ENCODE measurements at regions not wholly inside any gene's neighbourhood (a gene's known extent, or its start where the extent isn't known, plus 50 kb on each side); places are given as distances from the start of the nearest gene placed in this dataset.

DNA sequence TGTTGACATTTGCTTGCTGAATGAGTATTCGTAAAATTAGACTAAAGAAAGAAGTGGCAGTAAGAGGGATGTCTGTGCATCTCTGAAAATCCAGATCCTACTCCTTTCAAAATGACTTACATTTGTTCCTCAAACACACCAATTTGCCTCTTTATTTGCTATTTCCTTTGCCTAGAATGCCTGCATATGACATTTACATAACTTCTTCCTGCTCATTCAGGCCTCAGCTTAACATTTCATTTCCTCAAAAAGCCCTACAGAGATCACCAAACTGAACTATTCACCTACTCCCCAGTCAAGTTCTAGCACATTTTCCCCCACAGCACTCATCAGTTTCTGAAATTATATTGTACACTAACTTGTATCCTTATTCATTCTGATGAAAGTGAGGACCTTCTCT, 907.2 kb downstream of the LRFN5 start:
- no peak overlapping the region for H3K4me3 ChIP-seq (replicated peaks in 1 of 4; ENCODE audit: control extremely low read depth in 1 of 4, insufficient read depth in 1 of 4, low read depth in 3 of 4, low read length in 4 of 4)
- no peak overlapping the region for H3K27ac ChIP-seq (ENCODE audit: insufficient read depth, low read length)

DNA sequence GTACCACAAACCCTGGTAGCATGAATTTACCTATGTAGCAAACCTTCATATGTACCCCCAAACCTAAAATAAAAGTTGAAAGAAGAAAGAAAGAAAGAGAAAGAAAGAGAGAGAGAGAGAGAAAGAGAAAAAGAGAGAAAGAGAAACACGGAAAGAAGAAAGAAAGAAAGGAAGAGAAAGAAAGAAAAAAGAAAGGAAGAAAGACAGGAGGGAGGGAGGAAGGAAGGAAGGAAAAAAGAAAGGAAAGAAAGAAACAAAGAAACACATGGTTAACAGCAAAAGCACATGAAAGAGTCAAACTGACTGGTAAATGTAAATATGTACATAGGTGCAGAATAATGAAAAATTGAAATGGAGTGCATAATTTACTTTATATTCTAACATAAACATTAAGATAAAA, 903.4 kb downstream of the LRFN5 start:
- H3K4me2 ChIP-seq (ENCODE audit: extremely low read depth, insufficient read depth, low read length) = no peak overlapping the region
- no peaks in the 10 kb centered on the region for H3K4me1 ChIP-seq (ENCODE audit: control insufficient read depth, extremely low read depth, insufficient read depth, low read length)
- H4K20me1 ChIP-seq (ENCODE audit: control insufficient read depth, extremely low read depth, insufficient read depth, low read length) = no peaks in the 10 kb centered on the region
- H2AFZ ChIP-seq (ENCODE audit: low read length) = no peak overlapping the region
- no peak for DNase-seq (ENCODE audit: low read depth in 2 of 2)
- no peaks in the 10 kb centered on the region for H3K9me3 ChIP-seq (ENCODE audit: control insufficient read depth, insufficient read depth, low read depth, low read length)
- H3K9ac ChIP-seq (ENCODE audit: insufficient read depth, low read length) = no peak overlapping the region
- H3K27ac ChIP-seq (ENCODE audit: insufficient read depth, low read length) = no peak overlapping the region
- no peaks in the 10 kb centered on the region for H3K79me2 ChIP-seq (ENCODE audit: control insufficient read depth, insufficient read depth, low read length)
- no peak for TF ChIP-seq EZH2 (IDR thresholded peaks at IDR 0.05; ENCODE audit: low read length, missing control alignments)
- TF ChIP-seq, protein P1, sequence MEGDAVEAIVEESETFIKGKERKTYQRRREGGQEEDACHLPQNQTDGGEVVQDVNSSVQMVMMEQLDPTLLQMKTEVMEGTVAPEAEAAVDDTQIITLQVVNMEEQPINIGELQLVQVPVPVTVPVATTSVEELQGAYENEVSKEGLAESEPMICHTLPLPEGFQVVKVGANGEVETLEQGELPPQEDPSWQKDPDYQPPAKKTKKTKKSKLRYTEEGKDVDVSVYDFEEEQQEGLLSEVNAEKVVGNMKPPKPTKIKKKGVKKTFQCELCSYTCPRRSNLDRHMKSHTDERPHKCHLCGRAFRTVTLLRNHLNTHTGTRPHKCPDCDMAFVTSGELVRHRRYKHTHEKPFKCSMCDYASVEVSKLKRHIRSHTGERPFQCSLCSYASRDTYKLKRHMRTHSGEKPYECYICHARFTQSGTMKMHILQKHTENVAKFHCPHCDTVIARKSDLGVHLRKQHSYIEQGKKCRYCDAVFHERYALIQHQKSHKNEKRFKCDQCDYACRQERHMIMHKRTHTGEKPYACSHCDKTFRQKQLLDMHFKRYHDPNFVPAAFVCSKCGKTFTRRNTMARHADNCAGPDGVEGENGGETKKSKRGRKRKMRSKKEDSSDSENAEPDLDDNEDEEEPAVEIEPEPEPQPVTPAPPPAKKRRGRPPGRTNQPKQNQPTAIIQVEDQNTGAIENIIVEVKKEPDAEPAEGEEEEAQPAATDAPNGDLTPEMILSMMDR (conservative IDR thresholded peaks at IDR 0.05 in 1 of 2, IDR thresholded peaks at IDR 0.05 in 1 of 2; ENCODE audit: low read depth in 1 of 2, low read length in 2 of 2) = no peak
- no peaks in the 10 kb centered on the region for H3K36me3 ChIP-seq (ENCODE audit: control insufficient read depth, insufficient read depth, low read length)
- H3K4me3 ChIP-seq (replicated peaks in 1 of 4; ENCODE audit: control extremely low read depth in 1 of 4, insufficient read depth in 1 of 4, low read depth in 3 of 4, low read length in 4 of 4) = no peak overlapping the region
- no peaks in the 10 kb centered on the region for H3K27me3 ChIP-seq (ENCODE audit: control insufficient read depth, insufficient read depth, low read length)

More for the DNA sequence above, 907.2 kb downstream of the LRFN5 start:
- H3K9ac ChIP-seq (ENCODE audit: insufficient read depth, low read length) = no peak overlapping the region
- DNase-seq (ENCODE audit: low read depth in 2 of 2) = no peak
- no peak overlapping the region for H3K4me2 ChIP-seq (ENCODE audit: extremely low read depth, insufficient read depth, low read length)
- H3K36me3 ChIP-seq (ENCODE audit: control insufficient read depth, insufficient read depth, low read length) = no peaks in the 10 kb centered on the region
- H2AFZ ChIP-seq (ENCODE audit: low read length) = no peak overlapping the region
- no peaks in the 10 kb centered on the region for H3K79me2 ChIP-seq (ENCODE audit: control insufficient read depth, insufficient read depth, low read length)
- no peaks in the 10 kb centered on the region for H3K4me1 ChIP-seq (ENCODE audit: control insufficient read depth, extremely low read depth, insufficient read depth, low read length)
- TF ChIP-seq, protein P1 (conservative IDR thresholded peaks at IDR 0.05 in 1 of 2, IDR thresholded peaks at IDR 0.05 in 1 of 2; ENCODE audit: low read depth in 1 of 2, low read length in 2 of 2) = no peak
- TF ChIP-seq EZH2 (IDR thresholded peaks at IDR 0.05; ENCODE audit: low read length, missing control alignments) = no peak
- no peaks in the 10 kb centered on the region for H3K9me3 ChIP-seq (ENCODE audit: control insufficient read depth, insufficient read depth, low read depth, low read length)
- H4K20me1 ChIP-seq (ENCODE audit: control insufficient read depth, extremely low read depth, insufficient read depth, low read length) = no peaks in the 10 kb centered on the region
- H3K27me3 ChIP-seq (ENCODE audit: control insufficient read depth, insufficient read depth, low read length) = no peaks in the 10 kb centered on the region

DNA sequence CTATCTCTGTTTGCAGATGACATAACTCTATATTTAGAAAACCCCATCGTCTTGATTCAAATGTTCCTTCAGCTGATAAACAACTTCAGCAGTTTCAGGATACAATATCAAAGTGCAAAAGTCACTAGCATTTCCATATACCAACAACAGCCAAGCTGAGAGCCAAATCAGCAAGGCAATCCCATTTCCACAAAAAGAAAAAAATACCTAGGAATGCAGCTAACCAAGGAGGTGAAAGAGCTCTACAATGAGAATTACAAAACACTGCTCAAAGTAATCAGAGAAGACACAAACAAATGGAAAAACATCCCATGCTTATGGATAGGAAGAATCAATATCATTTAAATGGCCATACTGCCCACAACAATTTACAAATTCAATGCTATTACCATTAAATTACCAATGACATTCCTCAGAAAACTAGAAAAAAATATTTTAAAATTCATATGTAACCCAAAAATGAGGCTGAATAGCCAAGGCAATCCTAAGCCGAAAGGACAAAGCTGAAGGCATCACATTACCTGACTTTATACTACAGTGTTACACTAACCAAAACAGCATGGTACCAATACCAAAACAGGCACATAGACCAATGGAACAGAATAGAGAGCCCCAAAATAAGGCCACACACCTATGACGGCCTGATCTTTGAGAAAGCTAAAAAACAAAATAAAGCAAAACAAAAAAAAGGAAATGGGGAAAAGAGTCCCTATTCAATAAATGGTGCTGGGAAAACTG, 901.7 kb downstream of the LRFN5 start:
- H3K79me2 ChIP-seq (ENCODE audit: control insufficient read depth, insufficient read depth, low read length) = no peaks in the 10 kb centered on the region
- no peak for TF ChIP-seq EZH2 (IDR thresholded peaks at IDR 0.05; ENCODE audit: low read length, missing control alignments)
- TF ChIP-seq, protein P1 (conservative IDR thresholded peaks at IDR 0.05 in 1 of 2, IDR thresholded peaks at IDR 0.05 in 1 of 2; ENCODE audit: low read depth in 1 of 2, low read length in 2 of 2) = no peak
- no peak overlapping the region for H3K4me2 ChIP-seq (ENCODE audit: extremely low read depth, insufficient read depth, low read length)
- H3K9me3 ChIP-seq (ENCODE audit: control insufficient read depth, insufficient read depth, low read depth, low read length) = no peaks in the 10 kb centered on the region
- no peak overlapping the region for H2AFZ ChIP-seq (ENCODE audit: low read length)
- H3K27ac ChIP-seq (ENCODE audit: insufficient read depth, low read length) = no peak overlapping the region
- H3K4me3 ChIP-seq (replicated peaks in 1 of 4; ENCODE audit: control extremely low read depth in 1 of 4, insufficient read depth in 1 of 4, low read depth in 3 of 4, low read length in 4 of 4) = no peak overlapping the region
- H4K20me1 ChIP-seq (ENCODE audit: control insufficient read depth, extremely low read depth, insufficient read depth, low read length) = no peaks in the 10 kb centered on the region
- DNase-seq (ENCODE audit: low read depth in 2 of 2) = no peak
- H3K4me1 ChIP-seq (ENCODE audit: control insufficient read depth, extremely low read depth, insufficient read depth, low read length) = no peaks in the 10 kb centered on the region
- H3K36me3 ChIP-seq (ENCODE audit: control insufficient read depth, insufficient read depth, low read length) = no peaks in the 10 kb centered on the region
- no peak overlapping the region for H3K9ac ChIP-seq (ENCODE audit: insufficient read depth, low read length)
- H3K27me3 ChIP-seq (ENCODE audit: control insufficient read depth, insufficient read depth, low read length) = no peaks in the 10 kb centered on the region
